ENCODE measurements at regions not wholly inside any gene's neighbourhood (a gene's known extent, or its start where the extent isn't known, plus 50 kb on each side); places are given as distances from the start of the nearest gene placed in this dataset.

DNA sequence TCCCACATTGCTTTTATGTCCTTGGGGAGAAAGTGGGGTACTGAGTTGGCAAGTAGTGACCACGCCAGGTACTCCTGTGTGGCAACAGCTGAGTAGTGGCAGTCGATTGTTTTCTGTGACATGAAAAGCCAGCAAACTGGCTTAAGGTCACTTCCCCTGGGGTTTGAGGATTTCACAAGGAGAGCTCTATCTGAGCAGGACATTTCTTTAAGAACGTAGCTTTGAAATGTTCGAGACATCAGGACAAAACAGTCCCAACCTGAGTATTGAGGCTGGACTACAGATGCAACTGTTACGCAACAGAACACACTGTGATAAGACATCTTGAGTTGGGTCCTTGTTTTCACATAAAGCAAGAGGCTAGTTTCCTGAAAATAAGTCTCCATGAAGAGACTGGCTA lies 146.7 kb upstream of the KLF14 start:
- no peak for ATAC-seq
- DNase-seq, result no peak

DNA sequence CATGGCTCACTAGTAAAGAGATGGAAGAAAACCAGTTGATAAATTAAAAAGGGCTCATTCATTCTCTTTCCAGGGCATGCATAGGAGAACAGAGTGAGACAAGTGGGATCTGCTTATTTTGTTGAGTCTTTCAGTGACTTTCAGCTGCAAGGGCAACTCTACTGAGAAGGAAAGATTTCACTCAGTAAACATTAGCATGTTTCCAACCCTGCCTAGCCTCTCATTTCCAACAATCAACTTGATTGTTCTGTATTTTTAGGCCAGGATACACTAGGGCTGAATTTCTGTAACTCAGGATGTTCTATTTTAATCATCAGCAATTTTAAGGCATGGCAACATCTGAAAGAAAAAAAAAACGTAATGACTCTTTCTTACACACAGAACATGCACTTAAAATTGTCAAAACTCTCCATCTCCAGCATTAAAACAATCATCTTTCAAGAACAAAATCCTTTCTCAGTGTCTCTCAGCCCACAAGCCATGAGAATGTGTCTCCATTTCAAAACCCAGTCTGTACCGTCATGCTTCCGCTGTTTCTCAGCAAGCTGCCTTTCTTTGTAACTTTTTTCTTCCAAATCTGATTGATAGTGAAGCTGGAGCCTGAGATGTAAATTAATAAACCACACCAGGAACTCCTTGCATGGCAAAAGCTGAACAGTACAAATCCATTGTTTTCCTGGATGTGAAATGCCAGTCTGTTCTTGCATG lies 147.2 kb upstream of the KLF14 start:
- DNase-seq, result no peak
- no peak for ATAC-seq

DNA sequence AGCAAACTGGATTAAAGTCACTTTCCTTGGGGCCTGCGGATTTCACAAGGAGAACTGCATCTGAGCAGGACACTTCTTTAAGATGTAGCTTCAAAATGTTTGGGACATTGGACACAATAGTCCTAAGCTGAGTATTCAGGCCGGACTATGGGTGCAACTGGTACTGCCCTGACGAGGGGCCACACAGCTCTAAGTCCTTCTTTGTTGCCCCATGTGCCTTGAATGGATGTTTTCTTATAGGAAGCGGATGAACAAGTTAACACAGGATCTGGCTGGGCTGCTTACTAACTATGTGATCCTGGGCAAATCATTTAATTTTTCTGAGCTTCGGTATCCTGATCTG lies 147.8 kb upstream of the KLF14 start:
- ATAC-seq (no peak), DNase-seq (no peak)

DNA sequence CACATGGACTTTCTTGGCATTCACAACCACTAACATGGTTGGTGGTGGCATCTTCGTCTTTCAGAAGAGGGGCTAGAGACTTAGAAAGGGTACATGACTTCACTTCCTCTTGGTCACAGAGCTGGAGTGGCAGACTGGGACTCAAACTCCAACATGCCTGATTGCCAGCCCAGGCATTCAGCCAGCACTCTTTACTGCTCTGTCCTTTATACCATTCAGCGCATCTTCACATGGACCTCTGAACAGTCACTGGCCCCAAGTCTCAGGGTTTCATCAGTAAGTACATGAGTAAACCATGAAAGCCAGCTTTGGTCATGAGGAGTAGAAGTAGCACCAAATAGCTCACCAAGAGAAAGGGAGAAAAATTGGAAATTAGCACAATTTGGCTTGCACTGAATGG lies 148.4 kb upstream of the KLF14 start:
- DNase-seq, result no peak
- ATAC-seq, result peak; percentile 14

DNA sequence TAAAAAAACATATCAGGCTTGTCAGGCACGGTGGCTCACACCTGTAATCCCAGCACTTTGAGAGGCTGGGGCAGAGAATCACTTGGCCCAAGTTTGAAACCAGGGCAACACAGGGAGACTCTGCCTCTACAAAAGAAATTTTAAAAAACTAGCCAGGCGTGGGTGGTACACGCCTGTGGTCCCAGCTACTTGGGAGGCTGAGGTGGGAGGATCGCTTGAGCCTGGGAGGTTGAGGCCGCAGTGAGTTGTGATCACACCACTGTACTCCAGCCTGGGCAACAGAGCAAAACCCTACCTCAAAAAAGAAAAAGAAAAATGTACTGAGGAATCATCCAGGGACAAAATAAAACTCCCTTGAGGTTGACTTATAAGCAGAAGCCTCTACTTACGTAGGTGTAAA lies 149.9 kb upstream of the KLF14 start:
- no peak for DNase-seq
- no peak for ATAC-seq

DNA sequence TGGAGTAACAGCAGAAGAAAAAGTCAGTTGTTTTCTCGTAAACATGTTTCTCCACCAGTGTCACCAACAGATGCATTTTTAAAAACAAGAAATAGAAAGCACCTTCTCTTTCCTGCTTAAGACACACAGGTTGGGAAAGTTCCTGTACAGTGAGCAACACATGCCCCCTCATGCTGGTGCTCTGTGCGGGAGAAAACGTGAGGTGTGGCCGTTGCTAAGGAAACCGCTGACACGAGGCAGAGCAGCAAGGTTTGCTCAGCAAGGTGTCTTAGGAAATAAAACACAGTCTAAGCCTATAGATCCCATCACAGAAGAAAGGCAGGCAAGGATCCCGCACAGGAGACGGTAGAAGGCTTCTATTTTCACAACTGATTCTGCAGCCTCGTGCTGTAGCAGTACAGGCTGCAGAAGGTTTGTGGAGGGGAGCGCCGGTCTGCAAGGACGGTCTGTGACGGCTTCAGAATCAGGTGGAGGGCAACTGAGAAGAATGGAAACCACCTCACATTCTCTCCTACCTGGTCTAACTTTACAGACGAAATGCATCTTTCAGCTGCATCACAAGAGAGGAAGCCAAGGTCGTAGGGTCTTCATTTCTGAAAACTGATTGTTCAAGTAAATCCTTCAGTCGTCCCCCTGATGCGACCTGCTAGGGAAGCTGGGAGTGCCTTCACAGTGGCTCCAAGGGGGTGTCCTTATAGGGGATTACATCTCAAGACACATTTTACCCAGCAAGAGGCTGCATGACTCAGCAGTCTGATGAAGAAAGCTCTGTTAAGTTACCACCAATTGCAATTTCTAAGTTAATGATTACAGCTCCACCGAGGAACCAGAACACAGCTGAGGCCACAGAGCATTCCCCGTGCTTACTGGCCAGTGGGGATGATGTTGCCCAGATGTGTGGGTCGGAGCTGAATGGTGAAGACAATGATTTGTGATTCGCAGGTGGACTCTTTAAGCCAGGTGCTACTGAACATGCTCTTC lies 150.7 kb upstream of the KLF14 start:
- DNase-seq (no peak), ATAC-seq (no peak)

DNA sequence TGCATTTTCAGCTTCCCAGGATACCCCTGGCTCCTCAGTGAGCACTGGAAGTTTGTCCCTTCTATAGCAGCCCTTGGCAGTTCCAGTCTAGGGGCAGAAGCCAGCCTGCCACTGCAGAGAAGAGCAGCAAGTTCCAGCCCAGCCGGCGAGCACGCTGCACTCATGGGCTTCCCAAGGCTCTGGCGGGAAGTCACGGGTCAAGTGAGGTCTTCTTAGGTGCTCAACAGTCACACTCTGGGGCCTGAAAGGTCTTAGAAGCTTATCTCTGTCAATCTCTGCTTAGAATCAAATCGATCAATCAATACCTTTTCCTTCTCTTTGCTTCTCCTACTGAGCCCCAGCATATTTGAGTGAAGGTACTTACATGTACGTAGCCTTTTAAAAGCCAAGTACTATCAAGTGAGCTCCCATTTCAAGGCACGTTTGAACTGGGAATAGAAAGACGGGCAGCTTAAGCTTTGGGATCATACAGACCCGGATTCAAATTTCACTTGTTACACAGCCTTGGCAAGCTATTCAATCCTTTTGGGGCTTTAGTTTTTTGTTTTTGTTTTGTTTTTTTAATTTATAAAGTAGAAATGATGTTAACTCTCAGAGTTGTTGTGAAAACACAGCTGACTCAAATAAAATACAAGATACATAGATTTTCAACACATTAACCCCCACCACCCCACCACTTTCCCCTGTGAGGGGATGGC lies 152.6 kb upstream of the KLF14 start:
- ATAC-seq (no peak), DNase-seq (no peak)

DNA sequence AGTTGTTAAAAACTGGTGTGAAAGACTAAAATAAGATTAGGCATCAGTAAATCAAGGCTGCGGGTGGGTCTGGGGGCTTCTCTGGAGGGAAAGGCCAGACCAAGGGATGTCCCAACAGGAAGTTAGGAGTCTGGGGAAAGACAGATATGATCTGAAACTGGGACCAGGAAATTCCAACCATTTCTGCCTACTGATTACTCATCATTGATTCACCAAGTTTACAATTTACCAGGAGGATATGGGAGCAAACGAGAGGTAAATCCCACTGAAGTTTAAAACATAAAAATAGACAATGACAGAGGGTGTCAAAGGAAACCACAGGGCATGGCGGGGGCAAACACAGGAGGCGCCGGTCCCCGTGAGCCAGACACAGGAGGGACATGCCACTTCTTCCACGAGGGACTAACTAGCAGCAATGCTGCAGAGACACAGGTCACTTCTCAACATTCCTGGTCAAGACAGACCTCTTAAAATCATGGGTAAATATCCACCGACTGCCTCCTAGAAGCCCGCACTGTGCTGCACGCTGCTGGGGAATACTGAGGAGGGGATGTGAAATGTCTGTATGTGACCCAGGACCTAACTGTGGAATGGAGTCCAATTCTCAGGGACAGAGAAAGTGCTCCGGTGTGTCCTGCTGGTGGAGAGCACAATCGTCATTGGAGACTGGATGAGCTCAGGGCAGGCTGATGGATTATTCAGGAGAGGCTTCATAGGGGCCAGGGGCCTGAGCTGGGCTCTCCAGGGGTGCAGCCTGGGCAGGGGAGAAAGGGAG lies 153.4 kb upstream of the KLF14 start:
- DNase-seq, result no peak
- no peak for ATAC-seq

DNA sequence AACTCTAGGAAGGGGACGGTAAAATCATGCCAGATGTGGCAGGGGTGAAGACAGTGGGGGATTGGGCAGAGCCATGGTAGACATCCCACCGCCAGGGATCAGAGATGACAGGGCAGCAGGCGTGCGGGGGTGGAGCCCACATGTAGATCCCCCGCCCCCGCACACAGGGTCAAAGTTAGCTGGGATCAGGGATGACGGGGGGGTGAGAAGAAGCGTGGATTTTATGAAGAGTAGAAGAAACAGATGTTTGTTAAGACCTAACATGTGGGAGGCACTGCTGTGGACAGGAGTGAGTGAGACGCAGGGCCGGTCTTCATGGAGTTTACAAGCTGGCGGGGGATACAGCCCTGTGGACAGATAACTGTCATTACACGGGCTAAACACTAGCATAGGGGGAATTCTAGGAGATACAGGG lies 154.0 kb upstream of the KLF14 start:
- no peak for DNase-seq
- ATAC-seq, result no peak

DNA sequence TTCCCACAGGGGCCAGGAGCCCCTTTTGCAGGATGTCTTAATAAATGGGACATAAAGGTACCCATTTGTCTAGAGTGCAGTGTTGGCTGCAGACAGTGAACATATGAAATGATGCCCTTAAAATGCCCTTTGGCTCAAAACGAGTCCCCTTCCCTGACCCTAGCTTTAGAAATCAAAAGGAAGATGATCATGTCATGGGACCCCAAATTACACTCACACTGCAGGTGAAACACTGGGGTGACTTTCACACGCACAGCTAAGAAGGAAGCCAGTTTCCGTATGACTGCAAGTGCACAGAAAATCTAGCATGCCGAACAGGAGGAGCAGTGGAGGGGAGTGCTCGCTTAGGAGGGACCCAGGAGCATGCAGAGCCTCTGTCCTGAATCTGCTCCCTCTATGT lies 154.5 kb upstream of the KLF14 start:
- DNase-seq, result no peak
- ATAC-seq, result no peak

DNA sequence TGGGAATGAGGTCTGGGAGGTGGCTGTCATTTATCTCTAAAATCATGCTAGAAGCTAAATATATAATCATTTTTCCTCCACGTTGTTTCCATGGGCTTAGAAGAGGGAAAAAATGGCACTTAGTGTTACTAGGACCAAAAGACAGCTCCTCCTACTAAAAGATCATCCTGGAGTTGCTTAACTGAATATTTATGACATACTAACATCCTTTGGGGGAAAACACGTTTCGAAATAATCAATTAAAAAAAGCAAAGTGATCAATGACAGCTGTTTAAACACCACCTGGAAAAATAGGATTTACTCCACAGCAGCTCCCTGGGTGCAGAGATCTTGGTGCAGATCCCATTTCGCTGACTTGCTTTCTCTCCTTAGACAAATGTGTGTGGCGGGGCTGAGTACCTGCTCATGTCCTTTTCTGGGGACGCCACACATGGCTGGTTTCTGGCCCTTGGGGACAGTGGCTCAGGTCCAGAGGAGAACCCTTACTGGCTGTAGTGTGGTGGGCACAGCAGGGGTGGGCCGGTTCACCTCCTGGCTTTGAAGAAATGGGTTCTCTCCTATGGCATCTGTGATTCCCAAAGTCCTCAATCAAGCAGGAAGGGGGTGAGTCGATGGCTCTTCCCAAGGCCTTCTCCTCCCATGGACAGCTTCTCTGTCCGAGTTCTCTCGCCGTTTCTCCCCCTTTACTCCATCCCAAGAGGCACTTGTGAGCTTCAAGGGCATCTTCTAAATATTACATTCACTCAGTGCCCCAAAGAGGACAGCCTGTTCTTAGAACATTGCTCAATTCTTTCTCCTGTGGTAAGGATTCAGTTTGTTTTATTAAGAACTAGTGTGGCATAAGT lies 156.4 kb upstream of the KLF14 start:
- ATAC-seq (no peak), DNase-seq (no peak)

DNA sequence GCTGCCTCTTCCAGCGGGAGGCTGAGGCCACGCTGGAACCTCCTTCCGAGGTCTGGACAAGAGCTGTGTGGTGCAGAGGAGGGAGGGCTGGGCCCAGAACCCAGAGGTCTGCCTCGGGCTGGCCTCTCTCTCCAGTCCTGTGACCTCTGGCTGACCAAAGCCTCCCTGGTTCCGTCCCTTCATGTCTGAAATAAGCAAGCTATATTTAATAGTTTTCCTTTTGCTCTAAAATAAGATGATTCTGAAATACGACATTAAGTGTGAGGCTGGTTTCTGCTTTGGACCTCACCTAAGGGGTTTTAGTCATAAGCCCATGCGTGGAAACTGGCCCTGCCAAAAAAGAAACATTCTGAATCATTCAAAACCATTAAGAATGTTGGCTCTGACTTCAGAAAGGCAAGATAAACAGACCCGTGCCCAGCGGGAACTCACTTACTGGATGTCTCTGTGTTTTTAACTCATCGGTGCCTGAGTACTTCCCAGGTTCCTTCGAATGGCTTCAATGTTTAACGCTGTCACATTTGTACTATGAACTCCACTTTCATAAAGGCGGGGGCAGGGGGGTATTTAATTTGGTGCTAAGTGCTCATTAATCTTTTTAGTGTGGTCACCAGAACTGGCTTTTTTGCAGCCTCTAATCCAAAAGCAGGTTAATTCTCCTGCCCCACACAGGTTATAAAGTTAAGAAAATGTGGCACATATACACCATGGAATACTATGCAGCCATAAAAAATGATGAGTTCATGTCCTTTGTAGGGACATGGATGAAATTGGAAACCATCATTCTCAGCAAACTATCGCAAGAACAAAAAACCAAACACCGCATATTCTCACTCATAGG lies 157.5 kb upstream of the KLF14 start:
- ATAC-seq (no peak), DNase-seq (no peak)

DNA sequence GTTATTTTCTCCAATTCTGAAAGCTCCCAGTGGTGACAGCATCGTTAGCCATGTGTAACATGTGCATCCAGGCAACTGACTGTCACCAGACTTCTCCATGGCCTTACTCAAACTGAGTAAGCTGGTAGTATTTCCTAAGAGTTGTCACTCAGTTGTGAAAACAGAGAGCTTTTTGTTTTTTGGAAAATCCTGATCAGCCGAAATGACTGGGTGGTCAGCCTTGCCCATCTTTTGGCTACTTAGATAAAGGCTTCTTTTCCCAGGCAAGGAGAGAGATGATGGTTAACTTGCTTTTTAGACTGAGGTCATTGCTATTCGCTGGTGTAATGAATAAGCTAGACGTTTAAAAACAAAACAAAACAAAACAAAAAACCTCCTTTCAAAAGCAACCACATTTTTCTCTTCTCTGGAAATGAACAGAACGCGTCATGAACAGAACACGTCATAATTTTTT lies 159.5 kb upstream of the KLF14 start:
- no peak for ATAC-seq
- no peak for DNase-seq

DNA sequence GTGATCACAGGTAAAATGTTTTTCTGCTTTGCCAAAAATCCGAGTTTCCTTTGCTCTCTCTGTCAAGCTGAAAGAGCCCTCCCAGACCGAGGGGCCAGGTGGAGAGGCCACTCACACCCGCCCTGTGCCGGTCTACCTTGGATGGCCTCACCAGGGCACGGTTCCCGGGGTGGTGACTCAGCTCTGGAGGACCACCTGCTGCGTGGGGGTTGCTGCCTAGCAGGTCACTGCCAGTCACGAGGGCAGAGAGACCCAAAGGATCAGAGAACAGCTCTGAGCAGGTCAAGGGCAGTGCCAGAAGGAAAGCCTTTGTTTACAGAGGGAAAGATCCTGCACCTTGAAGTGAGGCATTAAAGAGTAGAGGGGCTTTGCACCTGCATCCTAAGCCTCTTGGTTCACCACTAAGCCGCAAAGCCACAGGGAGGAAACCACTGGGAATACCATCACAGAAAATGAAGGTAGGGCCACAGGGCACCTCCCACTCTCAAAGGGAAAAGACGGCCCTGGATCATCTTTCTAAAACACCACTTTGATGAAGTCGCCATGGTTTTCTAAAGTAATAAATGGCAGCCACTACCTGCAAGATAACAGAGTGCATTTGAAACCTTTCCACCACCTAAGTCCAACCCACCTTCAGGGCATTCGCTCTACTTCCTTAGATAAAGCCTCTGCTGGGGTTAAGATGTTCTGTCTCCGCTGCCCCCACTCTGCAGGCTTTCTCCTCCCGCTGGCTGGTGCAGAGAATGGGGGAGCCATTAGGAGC lies 160.3 kb upstream of the KLF14 start:
- ATAC-seq, result peak; percentile 30
- DNase-seq, result peak; percentile 45

DNA sequence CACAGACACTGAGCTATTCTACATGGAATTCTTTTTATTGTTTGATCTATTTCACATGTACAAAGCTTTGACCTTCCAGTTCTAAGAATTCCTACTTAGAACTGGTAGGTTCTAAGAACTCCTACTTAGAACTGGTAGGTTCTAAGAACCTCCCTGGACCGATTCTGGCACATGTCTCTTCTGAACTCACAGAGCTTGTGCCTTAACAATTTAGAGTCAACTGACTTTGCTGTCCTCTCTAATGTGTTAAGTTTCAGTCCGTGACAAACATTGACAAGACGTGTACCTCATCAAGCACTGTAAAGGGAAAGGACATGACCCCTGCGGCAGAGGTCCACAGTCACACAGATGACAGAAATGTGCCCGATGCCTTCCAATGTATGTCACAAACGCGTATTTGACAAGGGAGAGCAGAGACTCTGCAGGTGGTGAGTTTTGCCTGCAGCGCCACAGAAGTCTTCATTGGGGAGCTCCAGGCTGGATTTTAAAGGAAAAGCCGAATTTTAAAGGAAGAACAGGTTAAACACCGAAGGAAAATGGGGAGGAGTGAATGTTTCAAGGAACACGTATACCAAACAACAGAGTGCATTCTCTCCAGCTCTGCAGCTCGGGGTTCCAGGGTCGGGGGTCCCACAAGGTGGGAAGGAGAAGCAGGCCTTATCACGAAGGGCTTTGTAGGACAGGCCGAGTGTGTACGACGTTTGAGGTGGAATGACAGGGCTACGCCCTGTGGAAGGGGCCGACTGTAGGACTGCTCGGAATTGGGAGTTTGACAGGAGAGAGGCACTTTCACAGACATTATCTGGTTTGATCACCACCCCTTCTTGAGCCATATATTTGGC lies 161.1 kb upstream of the KLF14 start:
- ATAC-seq, result no peak
- no peak for DNase-seq

DNA sequence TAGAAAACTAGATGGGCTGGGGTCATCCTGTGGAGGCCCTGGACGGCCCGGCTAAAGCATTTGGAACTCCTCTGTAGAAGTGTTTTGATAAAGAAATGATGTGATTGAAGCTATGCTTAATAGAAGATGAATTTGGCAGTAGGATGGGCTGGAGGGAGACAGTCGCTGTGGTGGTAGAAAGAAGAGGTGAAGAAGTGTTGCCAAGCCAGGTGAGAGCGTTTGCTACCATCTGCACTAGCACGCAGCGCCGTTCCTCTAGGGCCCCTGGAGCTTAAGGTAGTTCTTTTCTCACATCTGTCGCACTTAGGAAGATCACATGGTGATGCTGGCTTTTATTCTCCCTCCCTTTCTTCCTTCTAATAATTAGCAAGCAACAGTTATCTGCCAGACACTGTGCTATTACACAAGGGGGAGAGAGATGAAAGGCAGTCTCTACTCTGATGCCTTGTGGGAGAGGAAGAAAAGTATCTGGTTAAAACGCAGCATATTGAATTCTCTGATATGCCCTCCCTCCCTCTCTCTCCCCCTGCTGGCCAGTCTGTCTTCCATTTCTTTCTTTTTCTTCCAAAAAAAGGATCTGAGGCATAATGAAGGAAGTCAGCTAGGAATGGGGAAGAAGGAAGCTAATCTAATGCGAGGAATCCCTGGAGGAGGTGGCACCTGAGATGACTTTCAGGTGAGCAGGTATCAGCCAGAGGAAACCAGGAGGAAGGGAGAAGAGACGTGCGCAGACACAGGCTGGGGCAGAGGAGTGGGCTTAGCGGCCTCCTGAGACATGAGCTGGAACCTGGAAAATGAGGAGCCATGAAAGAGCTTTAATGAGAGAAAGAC lies 162.3 kb upstream of the KLF14 start:
- DNase-seq (no peak), ATAC-seq (no peak)

DNA sequence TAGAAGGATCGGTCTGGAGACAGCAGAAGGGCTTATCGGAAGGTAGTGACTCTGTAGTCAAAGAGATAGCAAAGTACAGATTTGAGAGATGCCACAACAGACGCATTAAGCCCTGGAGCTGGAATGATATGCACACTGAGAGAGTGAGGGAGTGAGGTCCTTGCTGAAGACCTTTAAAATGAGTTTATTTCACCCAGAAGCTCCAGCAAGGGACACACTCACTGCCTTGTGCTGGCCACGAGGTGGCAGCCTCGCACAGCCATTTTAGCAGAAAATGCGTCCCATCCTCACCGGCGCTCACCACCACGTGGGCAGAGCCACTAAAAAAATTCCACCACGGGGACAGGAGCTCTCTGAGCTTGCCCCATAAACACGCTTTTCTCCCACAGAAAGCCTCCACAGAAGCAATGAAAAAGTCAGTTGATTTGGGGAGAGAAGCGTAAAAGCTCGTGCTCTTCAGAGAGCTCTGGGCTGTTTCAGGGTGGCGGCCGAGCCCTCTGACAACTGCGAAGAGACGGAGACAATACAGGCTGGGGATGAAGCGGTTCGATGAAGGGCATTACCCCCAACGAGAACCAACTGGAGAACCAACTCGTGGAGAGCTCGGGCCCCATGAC lies 163.0 kb upstream of the KLF14 start:
- DNase-seq, result peak; percentile 76
- ATAC-seq, result peak; percentile 60

All from stimulated activated naive CD8-positive, alpha-beta T cell treated with anti-CD3 and anti-CD28 coated beads, Interleukin-15, Interleukin-2, amounts not matched to agents 100 U/mL and 50 U/mL, for 24 hours (primary cell).